AG09319 (cell line): ENCODE measurements at regions not wholly inside any gene's neighbourhood (a gene's known extent, or its start where the extent isn't known, plus 50 kb on each side); places are given as distances from the start of the nearest gene placed in this dataset.
"Not testable (repeated sequence)": the region's sequence is repeated elsewhere in the genome, so short reads cannot be mapped to it uniquely, and the experiment has no call there.

Experiments used
- DNase-seq: peaks from one replicate; pipeline ENCODE4 v3.0.0-alpha.2; 2010; ENCODE audit warnings: low read depth; ENCODE audit errors: extremely low read depth
- CTCF ChIP-seq: IDR thresholded peaks from 2 replicates; pipeline ENCODE4 v1.5.1; 2011; ENCODE audit warnings: low read depth, mild to moderate bottlenecking, inconsistent platforms, low read length, moderate library complexity

- no peak for DNase-seq
- TF ChIP-seq CTCF, result peak; percentile 17
These were observed 131.8 kb upstream of the ENPEP start for GRCh38 chr4:110344165-110344564.

- TF ChIP-seq CTCF, result no peak
- DNase-seq, result no peak
These were observed 132.4 kb upstream of the ENPEP start for GRCh38 chr4:110343534-110343933.

DNA sequence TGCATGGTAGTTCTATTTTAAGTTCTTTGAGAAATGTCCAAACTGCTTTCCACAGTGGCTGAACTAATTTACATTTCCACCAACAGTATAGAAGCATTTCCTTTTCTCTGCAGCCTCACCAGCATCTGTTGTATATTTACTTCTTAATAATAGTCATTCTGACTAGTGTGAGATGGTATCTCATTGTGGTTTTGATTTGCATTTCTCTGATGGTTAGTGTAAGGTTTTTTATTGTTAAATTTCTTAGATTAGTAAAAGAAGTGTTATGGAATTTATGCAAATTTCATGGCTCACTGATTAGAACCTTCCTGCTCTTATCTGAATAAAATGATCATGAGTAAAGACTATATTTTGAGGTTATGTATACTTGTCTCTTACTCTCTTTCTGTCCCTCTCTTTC lies 134.8 kb upstream of the ENPEP start:
- not testable (repeated sequence) for DNase-seq

- TF ChIP-seq CTCF, result no peak
- DNase-seq, result no peak
These were observed 137.0 kb upstream of the ELOVL6 start for GRCh38 chr4:110335399-110335798.

DNA sequence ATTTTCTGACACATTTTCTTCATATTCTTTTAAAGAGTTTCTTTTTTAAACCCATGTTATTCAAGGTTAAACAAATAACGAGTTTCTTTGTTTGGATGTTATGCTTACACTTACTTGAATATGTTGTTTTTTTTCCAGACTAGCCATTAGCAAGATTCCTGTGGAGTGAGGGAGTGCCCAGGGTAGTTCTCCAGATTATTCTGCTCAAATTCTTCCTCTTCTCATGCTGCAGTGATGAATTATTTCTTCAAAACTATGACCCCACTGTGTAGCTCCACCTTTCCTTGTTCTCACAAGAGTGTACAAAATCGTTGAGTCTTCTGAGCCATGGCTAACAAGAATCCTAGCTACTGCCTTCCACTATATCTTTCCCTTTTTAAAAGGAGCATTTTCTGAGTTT lies 134.1 kb upstream of the ELOVL6 start:
- no peak for TF ChIP-seq CTCF
- no peak for DNase-seq

GRCh38 chr4:110326426-110326825 lies 128.0 kb upstream of the ELOVL6 start:
- DNase-seq, result not testable (repeated sequence)

DNA sequence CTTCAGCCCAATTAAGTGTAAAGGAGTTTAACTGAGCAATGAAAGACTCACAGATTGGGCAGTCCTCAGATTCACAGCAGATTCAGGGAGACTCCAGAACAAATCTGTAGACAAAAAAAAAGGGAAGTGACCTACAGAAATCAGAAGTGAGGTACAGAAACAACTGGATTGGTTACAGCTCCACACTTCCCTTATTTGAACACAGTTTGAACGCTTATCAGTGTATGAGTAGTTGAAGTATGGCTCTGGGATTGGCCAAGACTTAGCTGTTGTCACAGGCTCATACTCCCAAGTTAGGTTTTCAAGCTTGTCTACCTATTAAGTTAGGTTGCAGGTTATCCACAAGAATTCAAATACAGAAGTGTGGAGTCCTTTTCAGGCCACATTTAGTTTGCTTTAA lies 112.4 kb upstream of the ELOVL6 start:
- no peak for DNase-seq

DNA sequence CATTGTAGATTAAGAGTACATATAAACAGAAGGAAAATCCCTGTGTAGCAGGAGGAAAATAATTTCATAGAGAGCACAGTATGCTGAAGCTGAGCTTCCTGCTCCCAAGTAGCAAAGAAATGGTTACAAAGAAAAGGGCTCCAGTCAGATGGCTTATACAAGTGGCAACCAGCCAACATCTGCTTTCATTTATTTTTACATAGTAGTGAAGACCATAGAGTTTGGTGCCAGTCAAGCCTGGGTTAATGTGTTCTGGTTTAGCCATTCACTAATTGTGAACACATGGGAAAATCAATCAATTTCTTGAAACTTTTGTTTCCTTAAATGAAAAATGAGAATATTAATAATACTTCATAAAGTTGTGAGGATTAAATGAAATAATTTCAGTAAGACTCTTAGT lies 111.3 kb upstream of the ELOVL6 start:
- no peak for TF ChIP-seq CTCF
- DNase-seq, result peak; percentile 29

More for the DNA sequence above, 112.4 kb upstream of the ELOVL6 start:
- TF ChIP-seq CTCF, result no peak

DNA sequence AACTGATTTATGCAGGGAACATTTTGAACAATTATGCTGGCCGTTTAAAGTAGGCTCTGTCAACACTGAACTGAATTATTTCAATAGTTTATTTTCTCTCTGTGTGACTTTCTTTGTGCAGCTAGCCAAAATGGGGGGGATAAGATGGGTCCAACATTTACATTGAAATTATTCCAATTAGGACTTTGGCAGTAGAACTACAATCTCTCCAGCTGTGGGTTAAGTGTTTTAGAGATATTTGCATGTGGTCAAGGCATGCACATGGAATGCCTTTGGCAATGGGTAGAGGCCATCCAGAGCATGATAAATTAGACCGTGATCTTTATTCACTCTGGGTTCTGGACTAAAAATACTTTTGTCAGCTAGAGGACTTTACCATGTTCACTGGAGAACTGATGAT lies 107.9 kb upstream of the ELOVL6 start:
- TF ChIP-seq CTCF, result no peak
- no peak for DNase-seq
